IPS-20b (cell line): ENCODE measurements at regions not wholly inside any gene's neighbourhood (a gene's known extent, or its start where the extent isn't known, plus 50 kb on each side); places are given as distances from the start of the nearest gene placed in this dataset.

Experiments
- H3K27ac ChIP-seq: one replicate; pipeline ENCODE4 v1.5.1; 2013; ENCODE audit warnings: low read length
- H3K27me3 ChIP-seq: 2 replicates; pipeline ENCODE4 v1.6.1; 2013; ENCODE audit warnings: mild to moderate bottlenecking, low read length, inconsistent platforms; ENCODE audit not compliant: insufficient read depth
- H3K36me3 ChIP-seq: 2 replicates; pipeline ENCODE4 v1.6.1; 2013; ENCODE audit warnings: low read depth, mild to moderate bottlenecking, inconsistent platforms, low read length, moderate library complexity; ENCODE audit not compliant: insufficient read depth
- H3K4me1 ChIP-seq: 2 replicates; pipeline ENCODE4 v1.6.1; 2013; ENCODE audit warnings: mild to moderate bottlenecking, control low read depth, inconsistent platforms, low read length, moderate library complexity; ENCODE audit not compliant: insufficient read depth
- H3K4me3 ChIP-seq: 2 replicates; pipeline ENCODE4 v1.5.1; 2013; ENCODE audit warnings: mild to moderate bottlenecking, low read length, inconsistent platforms
- H3K9ac ChIP-seq: 2 replicates; pipeline ENCODE4 v1.6.1; 2013; ENCODE audit warnings: low read depth, mild to moderate bottlenecking, inconsistent platforms, low read length, moderate library complexity
- H3K9me3 ChIP-seq: 2 replicates; pipeline ENCODE4 v1.6.1; 2013; ENCODE audit warnings: mild to moderate bottlenecking, low read depth, low read length, inconsistent platforms; ENCODE audit not compliant: insufficient read depth

- no peaks in the 10 kb centered on the region for H3K9me3 ChIP-seq
- no peak overlapping the region for H3K9ac ChIP-seq
- no peaks in the 10 kb centered on the region for H3K36me3 ChIP-seq
- H3K4me1 ChIP-seq, result no peaks in the 10 kb centered on the region
- H3K4me3 ChIP-seq, result no peak overlapping the region
- H3K27ac ChIP-seq, result no peak overlapping the region
- no peaks in the 10 kb centered on the region for H3K27me3 ChIP-seq
These were observed 121.9 kb upstream of the POU1F1 start for GRCh38 chr3:87398168-87398801.

DNA sequence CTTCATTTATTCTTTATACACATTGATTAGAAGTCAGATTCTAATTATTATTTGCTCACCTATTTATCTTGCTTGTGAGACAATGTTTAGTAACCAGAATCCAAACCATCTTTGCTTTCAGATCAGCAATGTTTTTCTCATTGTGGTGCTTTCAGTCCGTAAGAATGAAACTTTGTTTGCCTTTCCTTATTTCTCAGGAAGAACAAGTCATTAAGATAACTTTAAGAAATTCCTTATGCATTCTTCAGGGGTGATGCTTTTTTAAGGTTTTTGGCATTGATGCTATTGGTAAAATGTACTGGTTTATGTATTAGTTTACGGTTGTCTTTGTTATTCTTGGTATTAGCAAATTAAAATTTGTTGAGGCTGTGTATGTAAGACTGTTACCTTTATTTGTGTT, 120.8 kb upstream of the POU1F1 start:
- Histone ChIP-seq H3K27ac (no peak overlapping the region), H3K4me1 (no peaks in the 10 kb centered on the region), H3K9me3 (no peaks in the 10 kb centered on the region), H3K27me3 (no peaks in the 10 kb centered on the region), H3K36me3 (no peaks in the 10 kb centered on the region), H3K4me3 (no peak overlapping the region), H3K9ac (no peak overlapping the region)

DNA sequence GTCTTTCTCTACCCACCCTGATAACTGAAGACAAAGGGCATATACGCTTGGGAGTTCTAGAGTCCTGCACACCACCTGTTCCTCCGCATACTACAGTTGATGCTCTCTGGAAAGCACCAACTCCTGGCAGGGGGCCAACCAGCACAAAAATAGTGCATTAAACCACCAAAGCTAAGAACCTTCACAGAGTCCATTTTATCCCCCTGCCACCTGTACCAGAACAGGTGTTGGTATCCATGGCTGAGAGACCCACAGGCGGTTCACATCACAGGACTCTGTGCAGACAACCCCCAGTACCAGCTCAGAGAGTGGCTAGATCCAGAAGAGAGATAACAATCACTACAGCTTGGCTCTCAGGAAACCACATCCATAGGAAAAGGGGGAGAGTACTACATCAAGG, 114.4 kb upstream of the POU1F1 start:
- Histone ChIP-seq H3K4me3 (no peak overlapping the region), H3K36me3 (no peaks in the 10 kb centered on the region), H3K27me3 (no peaks in the 10 kb centered on the region), H3K9me3 (no peaks in the 10 kb centered on the region), H3K4me1 (no peaks in the 10 kb centered on the region), H3K9ac (no peak overlapping the region), H3K27ac (no peak overlapping the region)

DNA sequence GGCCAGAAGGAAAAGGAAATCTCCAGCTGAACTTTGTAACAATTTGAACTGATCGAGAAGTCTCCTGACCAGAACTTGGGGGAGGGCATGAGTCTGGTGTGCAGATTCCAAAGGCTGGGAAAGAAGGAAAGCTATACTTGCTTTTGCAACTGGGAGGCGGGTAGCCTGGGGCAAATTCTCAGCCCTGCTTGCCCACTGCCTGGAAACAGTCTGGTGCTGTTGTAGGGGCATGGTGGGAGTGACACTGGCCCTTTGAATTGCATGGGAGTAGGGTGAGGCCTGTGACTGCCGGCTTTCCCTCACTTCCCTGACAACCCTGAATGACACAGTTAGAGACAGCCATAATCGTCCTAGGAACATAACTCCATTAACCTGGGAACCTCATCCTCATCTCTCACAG, 114.0 kb upstream of the POU1F1 start:
- Histone ChIP-seq H3K27me3 (no peaks in the 10 kb centered on the region), H3K4me3 (no peak overlapping the region), H3K36me3 (no peaks in the 10 kb centered on the region), H3K9ac (no peak overlapping the region), H3K27ac (no peak overlapping the region), H3K4me1 (no peaks in the 10 kb centered on the region), H3K9me3 (no peaks in the 10 kb centered on the region)

- H3K36me3 ChIP-seq, result no peaks in the 10 kb centered on the region
- no peak overlapping the region for H3K27ac ChIP-seq
- H3K9me3 ChIP-seq, result no peaks in the 10 kb centered on the region
- H3K27me3 ChIP-seq, result no peaks in the 10 kb centered on the region
- no peak overlapping the region for H3K4me3 ChIP-seq
- H3K9ac ChIP-seq, result no peak overlapping the region
- H3K4me1 ChIP-seq, result no peaks in the 10 kb centered on the region
These were observed 98.9 kb upstream of the POU1F1 start for GRCh38 chr3:87375231-87375682.

DNA sequence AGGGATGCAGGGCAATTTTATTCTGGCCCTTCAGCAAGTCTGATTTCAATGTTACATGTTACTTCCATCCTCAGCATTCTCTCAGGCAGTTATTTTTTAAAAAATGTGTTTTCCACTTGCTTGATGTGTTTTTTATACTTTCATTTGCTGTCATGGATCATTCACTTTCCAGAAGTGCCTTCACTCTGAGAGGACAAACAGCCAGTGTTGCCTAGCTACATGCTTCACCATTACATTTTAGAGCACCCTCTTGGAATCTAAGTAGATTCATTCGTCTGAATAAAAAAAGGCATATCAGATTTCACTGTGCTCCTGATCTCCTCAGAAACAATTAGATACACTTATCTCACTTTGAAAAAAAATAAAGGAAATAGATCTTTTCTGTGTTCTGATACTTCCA, 93.6 kb upstream of the POU1F1 start:
- no peaks in the 10 kb centered on the region for H3K36me3 ChIP-seq

GRCh38 chr3:87367736-87368135, 91.4 kb upstream of the POU1F1 start:
- Histone ChIP-seq H3K4me1 (no peaks in the 10 kb centered on the region), H3K9ac (no peak overlapping the region), H3K36me3 (no peaks in the 10 kb centered on the region), H3K9me3 (no peaks in the 10 kb centered on the region), H3K27ac (no peak overlapping the region), H3K4me3 (no peak overlapping the region), H3K27me3 (no peaks in the 10 kb centered on the region)

More for the DNA sequence above, 93.6 kb upstream of the POU1F1 start:
- Histone ChIP-seq H3K9ac (no peak overlapping the region), H3K4me1 (no peaks in the 10 kb centered on the region), H3K27ac (no peak overlapping the region), H3K27me3 (no peaks in the 10 kb centered on the region), H3K9me3 (no peaks in the 10 kb centered on the region), H3K4me3 (no peak overlapping the region)

GRCh38 chr3:87363721-87364120, 87.3 kb upstream of the POU1F1 start:
- Histone ChIP-seq H3K9me3 (no peaks in the 10 kb centered on the region), H3K9ac (no peak overlapping the region), H3K27ac (no peak overlapping the region), H3K4me3 (no peak overlapping the region), H3K36me3 (no peaks in the 10 kb centered on the region), H3K27me3 (no peaks in the 10 kb centered on the region), H3K4me1 (no peaks in the 10 kb centered on the region)

- Histone ChIP-seq H3K4me3 (no peak overlapping the region), H3K9me3 (no peaks in the 10 kb centered on the region), H3K27ac (no peak overlapping the region), H3K27me3 (no peaks in the 10 kb centered on the region), H3K36me3 (no peaks in the 10 kb centered on the region), H3K9ac (no peak overlapping the region), H3K4me1 (no peaks in the 10 kb centered on the region)
These were observed 85.6 kb upstream of the POU1F1 start for GRCh38 chr3:87361956-87362355.

GRCh38 chr3:87361271-87361670, 84.9 kb upstream of the POU1F1 start:
- H3K9ac ChIP-seq, result no peak overlapping the region
- H3K27ac ChIP-seq, result no peak overlapping the region
- no peaks in the 10 kb centered on the region for H3K4me1 ChIP-seq
- H3K27me3 ChIP-seq, result no peaks in the 10 kb centered on the region
- no peak overlapping the region for H3K4me3 ChIP-seq
- no peaks in the 10 kb centered on the region for H3K36me3 ChIP-seq
- no peaks in the 10 kb centered on the region for H3K9me3 ChIP-seq

GRCh38 chr3:87359826-87360225, 83.4 kb upstream of the POU1F1 start:
- H3K9ac ChIP-seq, result no peak overlapping the region
- no peaks in the 10 kb centered on the region for H3K27me3 ChIP-seq
- no peak overlapping the region for H3K27ac ChIP-seq
- no peaks in the 10 kb centered on the region for H3K4me1 ChIP-seq
- H3K36me3 ChIP-seq, result no peaks in the 10 kb centered on the region
- H3K4me3 ChIP-seq, result no peak overlapping the region
- no peaks in the 10 kb centered on the region for H3K9me3 ChIP-seq

- no peaks in the 10 kb centered on the region for H3K4me1 ChIP-seq
- no peak overlapping the region for H3K27ac ChIP-seq
- no peaks in the 10 kb centered on the region for H3K27me3 ChIP-seq
- no peaks in the 10 kb centered on the region for H3K36me3 ChIP-seq
- no peak overlapping the region for H3K9ac ChIP-seq
- H3K4me3 ChIP-seq, result no peak overlapping the region
- H3K9me3 ChIP-seq, result no peaks in the 10 kb centered on the region
These were observed 82.6 kb upstream of the POU1F1 start for GRCh38 chr3:87359025-87359424.
